ENCODE measurements at regions not wholly inside any gene's neighbourhood (a gene's known extent, or its start where the extent isn't known, plus 50 kb on each side); places are given as distances from the start of the nearest gene placed in this dataset.

GRCh38 chr14:104280085-104280901 lies 141.9 kb downstream of the KIF26A start:
- Histone ChIP-seq H3K27me3 (ENCODE audit: insufficient read depth, low read length) (peaks cover 31% of the 10 kb centered on the region), H3K4me1 (ENCODE audit: control insufficient read depth, insufficient read depth, low read length, unreplicated experiment) (peaks cover 3% of the 10 kb centered on the region), H3K79me2 (ENCODE audit: control insufficient read depth, insufficient read depth, low read length, unreplicated experiment) (no peaks in the 10 kb centered on the region), H3K27ac (ENCODE audit: low read depth, low read length) (no peak overlapping the region), H3K4me3 (ENCODE audit: low read depth, low read length) (no peak overlapping the region), H3K36me3 (ENCODE audit: insufficient read depth, low read length) (no peaks in the 10 kb centered on the region), H2AFZ (ENCODE audit: low read length, unreplicated experiment) (no peak overlapping the region)

GRCh38 chr14:104280902-104281767 lies 142.7 kb downstream of the KIF26A start:
- Histone ChIP-seq H3K79me2 (ENCODE audit: control insufficient read depth, insufficient read depth, low read length, unreplicated experiment) (no peaks in the 10 kb centered on the region), H2AFZ (ENCODE audit: low read length, unreplicated experiment) (no peak overlapping the region), H3K27me3 (ENCODE audit: insufficient read depth, low read length) (peaks cover 28% of the 10 kb centered on the region), H3K4me1 (ENCODE audit: control insufficient read depth, insufficient read depth, low read length, unreplicated experiment) (peaks cover 2% of the 10 kb centered on the region), H3K27ac (ENCODE audit: low read depth, low read length) (no peak overlapping the region), H3K4me3 (ENCODE audit: low read depth, low read length) (no peak overlapping the region), H3K36me3 (ENCODE audit: insufficient read depth, low read length) (no peaks in the 10 kb centered on the region)

- no peaks in the 10 kb centered on the region for H3K79me2 ChIP-seq (ENCODE audit: control insufficient read depth, insufficient read depth, low read length, unreplicated experiment)
- no peaks in the 10 kb centered on the region for H3K4me1 ChIP-seq (ENCODE audit: control insufficient read depth, insufficient read depth, low read length, unreplicated experiment)
- H3K36me3 ChIP-seq (ENCODE audit: insufficient read depth, low read length) = no peaks in the 10 kb centered on the region
- no peak overlapping the region for H2AFZ ChIP-seq (ENCODE audit: low read length, unreplicated experiment)
- no peak overlapping the region for H3K27ac ChIP-seq (ENCODE audit: low read depth, low read length)
- H3K27me3 ChIP-seq (ENCODE audit: insufficient read depth, low read length) = peaks cover 24% of the 10 kb centered on the region
- H3K4me3 ChIP-seq (ENCODE audit: low read depth, low read length) = no peak overlapping the region
Observed at GRCh38 chr14:104281768-104282301, 143.4 kb downstream of the KIF26A start.

- Histone ChIP-seq H3K4me1 (ENCODE audit: control insufficient read depth, insufficient read depth, low read length, unreplicated experiment) (no peaks in the 10 kb centered on the region), H3K27me3 (ENCODE audit: insufficient read depth, low read length) (peaks cover 20% of the 10 kb centered on the region), H3K27ac (ENCODE audit: low read depth, low read length) (no peak overlapping the region), H3K36me3 (ENCODE audit: insufficient read depth, low read length) (no peaks in the 10 kb centered on the region), H3K4me3 (ENCODE audit: low read depth, low read length) (no peak overlapping the region), H3K79me2 (ENCODE audit: control insufficient read depth, insufficient read depth, low read length, unreplicated experiment) (no peaks in the 10 kb centered on the region), H2AFZ (ENCODE audit: low read length, unreplicated experiment) (no peak overlapping the region)
Observed at GRCh38 chr14:104282332-104283196, 144.2 kb downstream of the KIF26A start.

- H3K4me3 ChIP-seq (ENCODE audit: low read depth, low read length) = no peak overlapping the region
- no peak overlapping the region for H2AFZ ChIP-seq (ENCODE audit: low read length, unreplicated experiment)
- no peaks in the 10 kb centered on the region for H3K36me3 ChIP-seq (ENCODE audit: insufficient read depth, low read length)
- no peak overlapping the region for H3K27ac ChIP-seq (ENCODE audit: low read depth, low read length)
- H3K27me3 ChIP-seq (ENCODE audit: insufficient read depth, low read length) = peaks cover 14% of the 10 kb centered on the region
- no peaks in the 10 kb centered on the region for H3K79me2 ChIP-seq (ENCODE audit: control insufficient read depth, insufficient read depth, low read length, unreplicated experiment)
- no peaks in the 10 kb centered on the region for H3K4me1 ChIP-seq (ENCODE audit: control insufficient read depth, insufficient read depth, low read length, unreplicated experiment)
Observed at GRCh38 chr14:104283197-104284106, 145.1 kb downstream of the KIF26A start.

- no peaks in the 10 kb centered on the region for H3K79me2 ChIP-seq (ENCODE audit: control insufficient read depth, insufficient read depth, low read length, unreplicated experiment)
- H3K27ac ChIP-seq (ENCODE audit: low read depth, low read length) = no peak overlapping the region
- no peaks in the 10 kb centered on the region for H3K36me3 ChIP-seq (ENCODE audit: insufficient read depth, low read length)
- H3K4me3 ChIP-seq (ENCODE audit: low read depth, low read length) = no peak overlapping the region
- peaks cover 7% of the 10 kb centered on the region for H3K27me3 ChIP-seq (ENCODE audit: insufficient read depth, low read length)
- H3K4me1 ChIP-seq (ENCODE audit: control insufficient read depth, insufficient read depth, low read length, unreplicated experiment) = no peaks in the 10 kb centered on the region
- no peak overlapping the region for H2AFZ ChIP-seq (ENCODE audit: low read length, unreplicated experiment)
Observed at GRCh38 chr14:104284107-104284592, 145.8 kb downstream of the KIF26A start.

GRCh38 chr14:104284636-104285507 lies 146.5 kb downstream of the KIF26A start:
- Histone ChIP-seq H3K79me2 (ENCODE audit: control insufficient read depth, insufficient read depth, low read length, unreplicated experiment) (no peaks in the 10 kb centered on the region), H3K27ac (ENCODE audit: low read depth, low read length) (no peak overlapping the region), H3K27me3 (ENCODE audit: insufficient read depth, low read length) (0 out of 2 replicates have a peak, but pooled peaks cover 1% of the 10 kb centered on the region), H3K4me1 (ENCODE audit: control insufficient read depth, insufficient read depth, low read length, unreplicated experiment) (no peaks in the 10 kb centered on the region), H3K36me3 (ENCODE audit: insufficient read depth, low read length) (no peaks in the 10 kb centered on the region), H2AFZ (ENCODE audit: low read length, unreplicated experiment) (no peak overlapping the region), H3K4me3 (ENCODE audit: low read depth, low read length) (no peak overlapping the region)

- Histone ChIP-seq H3K4me1 (ENCODE audit: control insufficient read depth, insufficient read depth, low read length, unreplicated experiment) (no peaks in the 10 kb centered on the region), H3K4me3 (ENCODE audit: low read depth, low read length) (no peak overlapping the region), H3K36me3 (ENCODE audit: insufficient read depth, low read length) (no peaks in the 10 kb centered on the region), H3K79me2 (ENCODE audit: control insufficient read depth, insufficient read depth, low read length, unreplicated experiment) (no peaks in the 10 kb centered on the region), H3K27me3 (ENCODE audit: insufficient read depth, low read length) (no peaks in the 10 kb centered on the region), H2AFZ (ENCODE audit: low read length, unreplicated experiment) (no peak overlapping the region), H3K27ac (ENCODE audit: low read depth, low read length) (no peak overlapping the region)
Observed at GRCh38 chr14:104285508-104285840, 147.1 kb downstream of the KIF26A start.

GRCh38 chr14:104286086-104286485 lies 147.7 kb downstream of the KIF26A start:
- no peak overlapping the region for H3K27ac ChIP-seq (ENCODE audit: low read depth, low read length)
- no peaks in the 10 kb centered on the region for H3K27me3 ChIP-seq (ENCODE audit: insufficient read depth, low read length)
- H3K79me2 ChIP-seq (ENCODE audit: control insufficient read depth, insufficient read depth, low read length, unreplicated experiment) = no peaks in the 10 kb centered on the region
- H3K4me1 ChIP-seq (ENCODE audit: control insufficient read depth, insufficient read depth, low read length, unreplicated experiment) = no peaks in the 10 kb centered on the region
- H2AFZ ChIP-seq (ENCODE audit: low read length, unreplicated experiment) = no peak overlapping the region
- H3K36me3 ChIP-seq (ENCODE audit: insufficient read depth, low read length) = no peaks in the 10 kb centered on the region
- H3K4me3 ChIP-seq (ENCODE audit: low read depth, low read length) = no peak overlapping the region

Measured in ACC112 (cell line).